ENCODE measurements at regions not wholly inside any gene's neighbourhood (a gene's known extent, or its start where the extent isn't known, plus 50 kb on each side); places are given as distances from the start of the nearest gene placed in this dataset.

DNA sequence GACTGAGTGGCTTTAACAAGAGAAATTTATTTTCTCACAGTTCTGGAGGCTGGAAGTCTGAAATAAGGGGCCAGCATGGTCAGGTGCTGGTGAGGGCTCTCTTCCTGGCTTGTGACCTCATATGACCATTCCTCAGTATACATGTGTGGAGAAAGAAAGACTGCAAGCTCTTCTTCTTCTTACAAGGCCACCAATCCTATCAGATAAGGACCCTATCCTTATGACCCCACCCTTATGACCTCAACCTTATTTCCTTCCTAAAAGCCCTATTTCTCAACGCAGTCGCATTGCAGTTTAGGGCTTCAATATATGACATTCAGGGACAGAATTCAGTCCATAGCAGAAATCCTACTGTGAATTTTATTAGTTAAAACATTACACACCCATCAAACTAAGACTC lies 124.4 kb upstream of the RAG2 start:
- no peak for DNase-seq
- Histone ChIP-seq H3K4me3 (replicated peaks in 1 of 3) (no peak overlapping the region), H3K4me1 (peaks cover 0 to 1% of the 10 kb centered on the region in 2 donors), H3K9me3 (no peaks in the 10 kb centered on the region), H3K27me3 (no peaks in the 10 kb centered on the region), H3K27ac (no peak overlapping the region), H3K36me3 (no peaks in the 10 kb centered on the region)
- WGBS, 2 donors, result 88 to 96% methylated on average over 2 of the region's 2 CpGs
- intact Hi-C loops (cut with DNase I), result no loop called here
- TF ChIP-seq, protein P1, sequence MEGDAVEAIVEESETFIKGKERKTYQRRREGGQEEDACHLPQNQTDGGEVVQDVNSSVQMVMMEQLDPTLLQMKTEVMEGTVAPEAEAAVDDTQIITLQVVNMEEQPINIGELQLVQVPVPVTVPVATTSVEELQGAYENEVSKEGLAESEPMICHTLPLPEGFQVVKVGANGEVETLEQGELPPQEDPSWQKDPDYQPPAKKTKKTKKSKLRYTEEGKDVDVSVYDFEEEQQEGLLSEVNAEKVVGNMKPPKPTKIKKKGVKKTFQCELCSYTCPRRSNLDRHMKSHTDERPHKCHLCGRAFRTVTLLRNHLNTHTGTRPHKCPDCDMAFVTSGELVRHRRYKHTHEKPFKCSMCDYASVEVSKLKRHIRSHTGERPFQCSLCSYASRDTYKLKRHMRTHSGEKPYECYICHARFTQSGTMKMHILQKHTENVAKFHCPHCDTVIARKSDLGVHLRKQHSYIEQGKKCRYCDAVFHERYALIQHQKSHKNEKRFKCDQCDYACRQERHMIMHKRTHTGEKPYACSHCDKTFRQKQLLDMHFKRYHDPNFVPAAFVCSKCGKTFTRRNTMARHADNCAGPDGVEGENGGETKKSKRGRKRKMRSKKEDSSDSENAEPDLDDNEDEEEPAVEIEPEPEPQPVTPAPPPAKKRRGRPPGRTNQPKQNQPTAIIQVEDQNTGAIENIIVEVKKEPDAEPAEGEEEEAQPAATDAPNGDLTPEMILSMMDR (IDR thresholded peaks at IDR 0.05), result no peak
- TF ChIP-seq POLR2A (IDR thresholded peaks at IDR 0.05), result no peak

DNA sequence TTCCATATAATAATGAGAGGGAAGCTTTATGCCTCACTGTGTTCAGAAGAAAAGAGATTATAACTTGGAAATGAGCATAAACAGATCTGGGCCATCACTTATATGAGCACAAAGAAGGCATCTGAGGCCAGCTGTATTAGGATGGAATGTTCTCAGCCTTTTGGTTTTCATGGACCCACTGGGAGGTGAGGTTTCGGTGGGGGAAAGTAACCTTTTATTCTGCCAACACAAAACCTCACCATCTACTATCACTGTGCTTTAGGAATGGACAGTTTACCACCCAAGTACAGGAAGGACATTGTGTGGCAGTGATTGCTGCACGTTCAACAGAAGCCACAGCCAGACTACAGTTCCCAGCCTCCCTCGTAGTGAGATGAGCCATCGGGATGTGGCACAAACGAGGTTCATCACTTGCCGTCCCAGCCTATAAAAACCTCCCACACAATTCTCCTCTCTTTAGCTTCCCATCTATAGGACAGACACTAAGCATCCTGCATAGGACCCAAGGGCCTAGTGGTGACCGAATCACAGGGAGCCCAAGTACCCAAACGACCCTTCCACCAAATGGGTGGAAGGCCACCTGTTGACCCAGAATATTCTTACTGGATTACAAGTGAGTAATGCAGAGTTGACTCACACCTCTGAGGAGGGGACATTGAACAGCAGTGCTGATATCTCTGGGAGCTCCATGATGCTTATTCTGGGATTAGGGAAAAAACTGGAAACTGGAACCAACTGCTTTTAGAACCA lies 121.5 kb upstream of the RAG2 start:
- Histone ChIP-seq H3K4me3 (replicated peaks in 1 of 3) (no peak overlapping the region), H3K4me1 (peaks cover 0 to 15% of the 10 kb centered on the region in 2 donors), H3K27ac (no peak overlapping the region), H3K9me3 (no peaks in the 10 kb centered on the region), H3K27me3 (no peaks in the 10 kb centered on the region), H3K36me3 (no peaks in the 10 kb centered on the region)
- no peak for TF ChIP-seq POLR2A (IDR thresholded peaks at IDR 0.05)
- TF ChIP-seq, protein P1 (IDR thresholded peaks at IDR 0.05), result no peak
- intact Hi-C loops (cut with DNase I), result no loop called here
- 81 to 84% methylated on average over 8 of the region's 8 CpGs for whole genome bisulfite sequencing, 2 donors
- DNase-seq, result no peak

DNA sequence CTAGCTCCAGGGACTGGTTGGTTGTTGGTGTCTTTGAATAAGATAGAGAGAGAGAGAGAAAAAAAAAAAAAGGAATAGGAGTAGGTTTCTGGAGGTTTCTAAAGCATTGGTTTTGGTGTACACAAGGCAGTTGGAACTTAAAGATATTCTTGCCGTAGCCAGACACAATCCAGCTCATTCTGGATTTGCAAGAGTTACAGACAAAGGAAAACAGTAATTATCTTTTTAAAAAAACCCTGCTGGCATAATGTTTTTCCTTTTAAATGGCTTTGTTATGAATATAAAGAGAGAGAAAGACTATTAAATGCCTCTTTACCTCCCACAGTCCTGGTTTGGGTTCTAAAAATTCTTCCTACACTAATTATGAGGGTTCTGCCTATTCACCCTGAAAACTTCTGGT lies 120.4 kb upstream of the RAG2 start:
- 47 to 51% methylated on average over 1 of the region's 1 CpG for WGBS, 2 donors
- Histone ChIP-seq H3K4me1 (peaks cover 0 to 21% of the 10 kb centered on the region in 2 donors), H3K36me3 (no peaks in the 10 kb centered on the region)

DNA sequence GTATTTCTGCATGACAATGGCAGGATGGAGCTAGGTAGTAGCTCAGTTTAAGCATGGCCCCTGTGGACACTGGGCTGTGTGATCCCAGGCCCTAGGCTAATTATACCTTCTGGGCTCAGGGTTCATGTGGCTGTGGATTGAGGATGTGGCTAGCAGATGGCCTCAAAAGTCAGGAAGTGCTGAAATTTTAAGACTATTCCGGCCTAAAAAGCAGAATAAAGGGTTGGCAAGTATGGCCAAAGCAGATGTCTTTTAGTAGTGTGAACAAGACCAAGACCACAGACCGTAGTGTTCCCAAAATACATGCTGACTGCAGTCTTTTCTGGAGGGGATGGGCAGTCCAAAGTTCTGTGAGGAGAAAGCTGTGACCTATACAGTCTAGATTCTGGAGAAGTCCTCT lies 115.7 kb upstream of the RAG2 start:
- no peaks in the 10 kb centered on the region for H3K9me3 ChIP-seq
- TF ChIP-seq POLR2A (IDR thresholded peaks at IDR 0.05), result no peak
- TF ChIP-seq, protein P1 (IDR thresholded peaks at IDR 0.05), result no peak
- intact Hi-C loops (cut with DNase I), result no loop called here
- WGBS, 2 donors, result 78 to 89% methylated on average over 2 of the region's 2 CpGs
- peaks cover 7 to 28% of the 10 kb centered on the region in 2 donors for H3K4me1 ChIP-seq
- no peaks in the 10 kb centered on the region for H3K36me3 ChIP-seq
- H3K27ac ChIP-seq, result no peak overlapping the region
- H3K27me3 ChIP-seq, result no peaks in the 10 kb centered on the region
- DNase-seq, result no peak
- no peak overlapping the region for H3K4me3 ChIP-seq (replicated peaks in 1 of 3)

More for the DNA sequence above, 120.4 kb upstream of the RAG2 start:
- TF ChIP-seq POLR2A (IDR thresholded peaks at IDR 0.05), result no peak
- TF ChIP-seq, protein P1 (IDR thresholded peaks at IDR 0.05), result no peak
- intact Hi-C loops (cut with DNase I), result no loop called here
- no peaks in the 10 kb centered on the region for H3K9me3 ChIP-seq
- H3K4me3 ChIP-seq (replicated peaks in 1 of 3), result no peak overlapping the region
- H3K27ac ChIP-seq, result no peak overlapping the region
- DNase-seq, result no peak
- no peaks in the 10 kb centered on the region for H3K27me3 ChIP-seq

DNA sequence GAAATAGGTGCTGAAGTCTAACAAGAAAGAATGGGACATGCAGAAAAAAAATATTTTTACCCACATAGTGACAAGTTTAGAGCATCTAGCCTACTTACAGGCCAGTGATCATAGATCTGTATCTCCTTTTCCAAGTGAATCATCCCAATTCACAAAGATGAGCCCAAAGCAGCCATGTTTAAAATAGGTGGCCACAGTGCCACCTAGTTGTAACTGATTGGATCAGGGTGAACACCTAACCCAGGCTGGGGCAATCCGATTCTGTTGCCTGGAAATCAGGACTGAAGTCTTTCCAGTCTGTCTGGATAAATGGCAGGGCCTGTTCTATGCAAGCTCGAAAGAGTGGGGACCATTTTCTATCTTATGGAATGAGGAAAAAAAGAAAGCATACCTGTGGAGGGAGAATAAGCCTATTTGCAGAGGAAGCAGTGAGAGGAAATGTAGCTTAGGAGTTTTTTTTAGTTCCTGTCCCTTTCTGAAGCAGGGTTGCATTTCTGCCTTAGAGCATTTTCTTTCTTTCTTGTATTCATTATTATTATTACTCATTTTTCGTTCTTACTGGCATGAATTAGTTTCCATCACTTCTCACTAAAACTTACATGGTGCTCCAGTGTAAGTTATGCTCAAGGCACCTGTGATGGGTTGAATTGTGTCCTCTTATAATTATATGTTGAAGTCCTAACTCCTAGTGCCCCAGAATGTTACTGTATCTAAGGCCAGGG lies 113.2 kb upstream of the RAG2 start:
- H3K4me1 ChIP-seq, result peaks cover 7 to 18% of the 10 kb centered on the region in 2 donors
- H3K27ac ChIP-seq, result no peak overlapping the region
- H3K27me3 ChIP-seq, result no peaks in the 10 kb centered on the region
- no peaks in the 10 kb centered on the region for H3K9me3 ChIP-seq
- 84 to 93% methylated on average over 3 of the region's 3 CpGs for whole genome bisulfite sequencing, 2 donors
- intact Hi-C loops (cut with DNase I), result no loop called here
- no peak for DNase-seq
- no peak overlapping the region for H3K4me3 ChIP-seq (replicated peaks in 1 of 3)
- TF ChIP-seq, protein P1 (IDR thresholded peaks at IDR 0.05), result no peak
- TF ChIP-seq POLR2A (IDR thresholded peaks at IDR 0.05), result no peak
- no peaks in the 10 kb centered on the region for H3K36me3 ChIP-seq
